Ascending aorta (tissue), 2 donors: ENCODE measurements at regions not wholly inside any gene's neighbourhood (a gene's known extent, or its start where the extent isn't known, plus 50 kb on each side); places are given as distances from the start of the nearest gene placed in this dataset.

Source experiments
- DNase-seq, 2 donors: peaks; one replicate each; pipeline ENCODE4 v3.0.0-alpha.2; 2019; ENCODE audit warnings: low spot score in 2 of 2
- H3K27ac ChIP-seq, 2 donors: fragments of 200-600 bp; sonication (generic); one replicate each; pipeline ENCODE4 v1.5.1; 2016 to 2017; ENCODE audit warnings: mild to moderate bottlenecking in 1 of 2
- H3K27me3 ChIP-seq: fragments of 200-600 bp; sonication (generic); one replicate; pipeline ENCODE4 v1.5.1; 2017
- H3K36me3 ChIP-seq, 2 donors: fragments of 200-600 bp; sonication (generic); one replicate each; pipeline ENCODE4 v1.5.1; 2016
- H3K4me1 ChIP-seq, 2 donors: fragments of 200-600 bp; sonication (generic); one replicate each; pipeline ENCODE4 v1.5.1; 2016 to 2017; ENCODE audit warnings: mild to moderate bottlenecking in 1 of 2
- H3K4me3 ChIP-seq, 2 donors: fragments of 200-600 bp; sonication (generic); one replicate each; pipeline ENCODE4 v1.5.1; 2016 to 2017; ENCODE audit warnings: mild to moderate bottlenecking in 1 of 2
- H3K9me3 ChIP-seq, 2 donors: fragments of 200-600 bp; sonication (generic); one replicate each; pipeline ENCODE4 v1.5.1; 2016
- intact Hi-C: fragments of 100-400 bp; cut with DNase I; formaldehyde crosslinking; loops from one replicate; pipeline ENCODE4 v1.15.1; 2023
- TF ChIP-seq, protein P1 (sequence below), 3 experiments: fragments of 200-600 bp in 2 of 3; fragments of 450-650 bp in 1 of 3; sonication (generic) in 2 of 3; IDR thresholded peaks; one replicate each; pipeline ENCODE4 v1.5.1; 2016 to 2019; ENCODE audit warnings: antibody characterized with exemption in 3 of 3, mild to moderate bottlenecking in 1 of 3, moderate library complexity in 1 of 3

DNA sequence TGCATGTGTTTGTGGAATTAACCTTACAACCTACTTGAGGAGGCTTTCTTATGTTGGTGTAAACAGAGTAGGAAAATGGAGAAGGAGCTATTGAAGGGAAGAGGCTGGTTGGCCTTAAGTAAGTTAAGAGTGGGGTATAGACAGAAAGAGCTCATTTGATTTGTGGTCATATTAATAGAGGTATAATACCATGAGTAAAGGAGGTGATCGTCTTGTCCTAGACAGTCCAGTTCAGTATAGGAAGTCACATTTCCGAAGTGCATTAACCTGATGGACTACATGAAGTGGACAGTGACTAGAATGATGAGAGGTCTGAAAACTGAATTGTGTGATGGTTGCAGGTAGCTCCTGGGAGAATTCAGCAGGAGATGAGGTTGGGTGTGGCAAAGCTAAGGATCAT lies 215.4 kb upstream of the ZC3H12A start:
- Histone ChIP-seq H3K27ac (no peak overlapping the region), H3K4me1 (no peaks in the 10 kb centered on the region), H3K36me3 (no peaks in the 10 kb centered on the region), H3K9me3 (no peaks in the 10 kb centered on the region), H3K4me3 (no peak overlapping the region), H3K27me3 (no peaks in the 10 kb centered on the region)
- DNase-seq, result no peak
- TF ChIP-seq, protein P1, sequence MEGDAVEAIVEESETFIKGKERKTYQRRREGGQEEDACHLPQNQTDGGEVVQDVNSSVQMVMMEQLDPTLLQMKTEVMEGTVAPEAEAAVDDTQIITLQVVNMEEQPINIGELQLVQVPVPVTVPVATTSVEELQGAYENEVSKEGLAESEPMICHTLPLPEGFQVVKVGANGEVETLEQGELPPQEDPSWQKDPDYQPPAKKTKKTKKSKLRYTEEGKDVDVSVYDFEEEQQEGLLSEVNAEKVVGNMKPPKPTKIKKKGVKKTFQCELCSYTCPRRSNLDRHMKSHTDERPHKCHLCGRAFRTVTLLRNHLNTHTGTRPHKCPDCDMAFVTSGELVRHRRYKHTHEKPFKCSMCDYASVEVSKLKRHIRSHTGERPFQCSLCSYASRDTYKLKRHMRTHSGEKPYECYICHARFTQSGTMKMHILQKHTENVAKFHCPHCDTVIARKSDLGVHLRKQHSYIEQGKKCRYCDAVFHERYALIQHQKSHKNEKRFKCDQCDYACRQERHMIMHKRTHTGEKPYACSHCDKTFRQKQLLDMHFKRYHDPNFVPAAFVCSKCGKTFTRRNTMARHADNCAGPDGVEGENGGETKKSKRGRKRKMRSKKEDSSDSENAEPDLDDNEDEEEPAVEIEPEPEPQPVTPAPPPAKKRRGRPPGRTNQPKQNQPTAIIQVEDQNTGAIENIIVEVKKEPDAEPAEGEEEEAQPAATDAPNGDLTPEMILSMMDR (IDR thresholded peaks at IDR 0.05), result no peak
- intact Hi-C loops, result no loop called here

DNA sequence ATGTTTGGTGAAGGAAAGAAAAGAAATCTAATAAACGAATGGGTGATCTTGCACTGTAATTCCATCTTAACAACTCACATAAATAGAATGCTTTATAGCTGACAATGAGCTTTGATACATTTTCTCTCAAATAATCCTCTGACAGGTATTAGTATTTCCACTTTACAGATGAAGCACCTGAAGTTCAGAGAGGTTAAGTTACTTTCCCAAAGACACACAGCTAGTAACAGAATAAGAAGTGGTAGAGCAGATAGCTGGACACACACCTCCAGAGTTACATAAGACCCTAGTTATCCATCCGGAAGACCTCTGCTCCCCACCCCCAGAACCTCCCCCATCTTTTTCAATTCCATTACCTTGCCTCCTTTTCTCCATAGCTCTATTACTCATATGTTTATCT lies 213.3 kb upstream of the ZC3H12A start:
- Histone ChIP-seq H3K4me1 (no peaks in the 10 kb centered on the region), H3K36me3 (no peaks in the 10 kb centered on the region), H3K4me3 (no peak overlapping the region), H3K9me3 (no peaks in the 10 kb centered on the region), H3K27ac (no peak overlapping the region), H3K27me3 (no peaks in the 10 kb centered on the region)
- DNase-seq, result no peak
- TF ChIP-seq, protein P1 (IDR thresholded peaks at IDR 0.05), result no peak
- intact Hi-C loops, result no loop called here

DNA sequence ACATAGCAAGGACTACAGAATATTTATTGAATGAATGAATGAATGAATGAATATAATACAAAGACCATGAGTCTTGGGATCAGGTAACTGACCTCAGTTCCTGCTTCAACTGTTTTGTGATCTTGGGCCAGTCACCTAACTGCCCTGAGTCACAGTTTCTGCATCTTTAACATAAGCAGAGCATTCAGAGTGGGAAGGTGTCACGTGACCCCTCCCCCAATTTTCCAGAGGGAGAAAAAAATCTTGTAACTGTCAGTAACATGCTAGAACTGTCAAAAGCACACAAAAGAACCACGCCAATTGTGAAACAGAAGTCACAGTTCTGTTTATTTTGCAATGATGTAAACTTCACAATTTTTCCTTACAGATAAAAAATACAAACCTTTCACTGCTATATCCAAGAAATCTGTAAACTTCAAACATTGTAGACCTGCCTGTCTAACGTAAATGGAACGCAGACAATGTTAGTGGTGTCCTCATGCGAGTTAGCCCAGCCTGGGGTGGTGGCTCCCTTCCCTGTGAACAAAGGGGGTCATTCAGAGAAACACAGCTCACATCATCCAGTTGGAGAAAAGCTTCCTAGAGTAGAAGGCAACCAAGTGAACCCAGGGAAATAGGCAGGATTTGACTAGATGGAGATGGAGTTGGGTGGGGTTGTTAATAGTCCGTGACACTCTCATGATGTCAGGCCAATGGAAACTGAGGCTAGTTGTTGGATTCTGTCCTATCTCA lies 211.8 kb upstream of the ZC3H12A start:
- no peaks in the 10 kb centered on the region for H3K36me3 ChIP-seq
- no peak for DNase-seq
- H3K9me3 ChIP-seq, result no peaks in the 10 kb centered on the region
- H3K4me3 ChIP-seq, result no peak overlapping the region
- no peaks in the 10 kb centered on the region for H3K4me1 ChIP-seq
- no peak overlapping the region for H3K27ac ChIP-seq
- TF ChIP-seq, protein P1 (IDR thresholded peaks at IDR 0.05), result no peak
- intact Hi-C loops, result no loop called here
- no peaks in the 10 kb centered on the region for H3K27me3 ChIP-seq

DNA sequence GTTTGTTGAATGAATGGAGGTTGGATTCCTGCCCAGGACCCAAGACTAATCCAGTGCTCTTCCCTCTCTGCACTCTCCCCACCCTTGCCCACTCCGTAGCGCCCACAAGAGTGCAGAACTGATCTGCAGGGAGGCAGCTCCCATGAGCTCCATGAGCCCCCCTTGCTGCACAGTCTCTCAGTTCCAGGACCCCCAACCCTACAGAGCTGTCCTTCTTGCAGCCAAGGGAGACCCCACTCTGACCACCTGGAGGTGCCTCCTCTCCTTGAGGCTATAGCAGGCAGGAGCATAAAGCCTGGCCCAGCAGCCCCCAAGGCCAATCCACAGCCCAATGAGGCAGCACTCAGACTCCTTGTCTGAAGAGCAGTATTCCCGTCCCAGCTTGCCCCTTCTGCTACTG lies 209.2 kb upstream of the ZC3H12A start:
- no peaks in the 10 kb centered on the region for H3K36me3 ChIP-seq
- TF ChIP-seq, protein P1 (IDR thresholded peaks at IDR 0.05), result no peak
- intact Hi-C loops, result no loop called here
- H3K4me3 ChIP-seq, result no peak overlapping the region
- H3K9me3 ChIP-seq, result no peaks in the 10 kb centered on the region
- no peaks in the 10 kb centered on the region for H3K27me3 ChIP-seq
- no peaks in the 10 kb centered on the region for H3K4me1 ChIP-seq
- DNase-seq, result no peak
- no peak overlapping the region for H3K27ac ChIP-seq

DNA sequence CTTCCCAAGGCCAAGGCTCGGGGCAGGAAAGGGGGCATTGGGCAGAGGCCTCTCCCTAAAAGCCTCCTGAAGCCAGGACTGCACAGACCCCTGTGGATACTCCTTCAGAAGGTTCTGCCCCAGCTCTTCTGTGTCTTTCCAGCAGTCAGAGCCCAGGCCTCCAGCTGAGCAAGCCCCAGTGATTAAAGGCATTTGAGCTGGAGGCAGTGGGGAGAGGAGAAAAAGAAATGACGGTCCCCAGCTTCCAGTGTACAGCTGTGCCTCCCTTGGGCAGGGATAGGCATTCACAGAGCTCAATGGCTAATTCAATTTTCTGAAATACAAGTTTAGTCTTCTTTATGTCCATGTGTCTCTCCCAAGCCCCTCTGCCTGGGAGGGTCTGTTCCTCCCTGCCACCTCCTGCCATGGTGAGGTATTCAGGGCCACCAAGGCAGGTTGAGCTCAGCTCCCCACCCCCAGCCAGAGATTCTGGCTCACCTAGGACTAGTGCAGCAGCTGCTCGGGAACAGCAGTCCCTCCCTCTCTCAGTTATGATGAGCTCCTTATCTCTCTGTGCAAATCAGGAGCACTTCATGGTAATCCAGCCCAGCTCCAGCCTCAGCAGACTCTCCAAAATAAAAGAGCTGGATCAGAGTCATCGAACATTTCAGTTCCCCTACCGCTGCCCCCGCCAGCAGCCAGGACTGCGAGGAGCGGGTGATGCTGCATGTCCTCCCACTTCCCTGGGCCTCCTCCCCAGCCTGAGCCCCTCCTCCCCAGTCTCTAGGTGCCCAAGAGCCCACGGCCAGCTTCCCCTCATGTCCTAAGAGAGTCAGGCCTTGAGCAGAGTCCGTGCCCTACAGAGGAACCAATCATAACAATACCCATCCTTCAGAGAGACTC lies 208.4 kb upstream of the ZC3H12A start:
- DNase-seq, result no peak
- Histone ChIP-seq H3K9me3 (no peaks in the 10 kb centered on the region), H3K4me1 (no peaks in the 10 kb centered on the region), H3K27ac (no peak overlapping the region), H3K27me3 (no peaks in the 10 kb centered on the region), H3K4me3 (no peak overlapping the region), H3K36me3 (no peaks in the 10 kb centered on the region)
- TF ChIP-seq, protein P1 (IDR thresholded peaks at IDR 0.05), result no peak
- intact Hi-C loops, result no loop called here
